Fibroblast of peridontal ligament (primary cell): ENCODE measurements at regions not wholly inside any gene's neighbourhood (a gene's known extent, or its start where the extent isn't known, plus 50 kb on each side); places are given as distances from the start of the nearest gene placed in this dataset.
"Not testable (repeated sequence)": the region's sequence is repeated elsewhere in the genome, so short reads cannot be mapped to it uniquely, and the experiment has no call there.

Source experiments
- DNase-seq: peaks from one replicate; pipeline ENCODE4 v3.0.0-alpha.2; 2010; ENCODE audit errors: extremely low read depth

DNA sequence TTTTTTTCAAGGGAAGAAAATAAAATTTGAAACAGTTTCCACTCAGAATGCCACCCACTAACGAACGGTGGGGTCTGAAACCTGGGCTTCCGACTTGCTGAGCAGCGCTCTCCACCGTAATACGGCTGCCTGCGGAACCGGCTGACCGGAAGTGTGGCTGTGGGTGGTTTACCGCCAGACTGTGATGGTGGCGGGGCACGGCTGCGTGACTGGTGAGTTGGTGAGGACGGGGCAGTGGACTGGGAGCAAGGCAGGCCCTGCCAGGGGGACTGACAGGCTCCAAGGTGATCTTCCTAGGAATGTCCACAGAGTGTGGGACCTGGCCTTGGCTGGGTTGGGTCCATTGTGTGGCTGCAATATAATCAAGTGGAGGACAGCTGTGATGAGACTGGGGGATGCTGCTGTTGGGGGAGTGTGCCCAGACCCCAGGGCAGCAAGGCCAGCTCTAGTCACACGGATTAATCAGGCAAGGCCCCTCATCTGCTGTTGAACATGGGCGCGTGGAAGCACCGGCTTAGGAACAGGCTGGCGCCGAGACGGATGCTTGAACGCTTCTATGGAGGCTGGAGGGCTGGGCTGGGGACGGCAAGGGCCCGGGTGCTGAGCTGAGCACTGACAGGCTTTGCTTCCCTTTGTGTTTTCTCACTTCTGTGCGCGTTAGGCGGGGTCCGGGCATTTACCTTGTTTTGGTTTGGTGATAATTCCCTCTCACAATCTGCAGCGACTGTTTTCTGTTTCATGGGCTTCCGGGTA, 357.7 kb upstream of the SPRED2 start:
- no peak for DNase-seq

- DNase-seq, result no peak
Observed at GRCh38 chr2:65788556-65788955, 356.2 kb upstream of the SPRED2 start.

DNA sequence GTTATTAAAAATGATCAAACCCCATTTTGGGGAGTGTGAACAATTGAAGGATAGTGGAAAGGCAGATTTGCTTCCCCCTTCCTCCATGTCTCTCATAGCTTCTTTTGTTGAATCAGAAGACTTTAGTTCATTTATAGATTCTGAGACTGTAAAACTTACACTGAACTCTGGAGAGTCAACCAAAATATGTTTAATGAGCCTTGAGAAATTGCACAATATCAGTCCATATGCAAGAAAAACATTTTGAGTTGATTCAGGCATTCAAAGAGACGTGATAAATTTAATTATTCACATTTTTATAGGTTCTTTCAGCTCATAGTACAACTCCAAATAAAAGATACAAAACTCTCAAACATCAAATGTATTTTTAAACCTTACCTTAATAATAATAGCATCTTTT, 354.4 kb upstream of the SPRED2 start:
- DNase-seq, result no peak

DNA sequence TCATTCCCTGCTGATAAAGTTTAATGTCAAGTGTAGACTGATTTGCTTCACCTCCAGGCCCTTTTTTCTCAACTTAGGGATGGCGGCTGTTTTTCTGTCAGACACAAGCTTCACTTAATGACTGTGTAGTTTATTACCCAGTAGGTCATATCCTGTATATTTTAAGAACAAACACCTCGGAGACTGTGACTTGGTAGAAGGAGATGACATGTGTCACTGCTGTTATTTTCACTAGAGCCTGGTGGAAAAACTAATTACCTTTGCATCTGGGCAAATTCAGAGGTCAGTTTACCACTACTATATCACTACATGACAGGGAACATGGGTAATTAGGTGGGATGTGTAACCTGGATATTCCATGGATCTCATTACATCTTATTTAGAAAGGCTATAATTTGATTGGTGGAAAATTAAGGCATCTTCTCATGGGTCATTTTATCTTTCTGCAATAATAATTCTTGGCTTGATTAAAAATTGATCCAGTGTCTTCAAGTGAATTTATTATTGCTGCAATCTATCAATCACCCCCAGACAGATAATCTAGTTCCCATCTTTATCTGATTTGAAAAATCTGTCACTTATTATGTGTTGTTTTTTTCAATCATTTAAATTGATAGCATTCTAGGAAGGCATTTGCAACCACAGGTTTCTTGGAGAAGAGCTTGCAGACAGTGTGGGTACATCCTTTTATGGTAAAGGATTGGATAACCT, 353.8 kb upstream of the SPRED2 start:
- DNase-seq, result no peak

GRCh38 chr2:65782996-65783650, 350.7 kb upstream of the SPRED2 start:
- no peak for DNase-seq

- DNase-seq, result no peak
Observed at GRCh38 chr2:65782186-65782585, 349.8 kb upstream of the SPRED2 start.

DNA sequence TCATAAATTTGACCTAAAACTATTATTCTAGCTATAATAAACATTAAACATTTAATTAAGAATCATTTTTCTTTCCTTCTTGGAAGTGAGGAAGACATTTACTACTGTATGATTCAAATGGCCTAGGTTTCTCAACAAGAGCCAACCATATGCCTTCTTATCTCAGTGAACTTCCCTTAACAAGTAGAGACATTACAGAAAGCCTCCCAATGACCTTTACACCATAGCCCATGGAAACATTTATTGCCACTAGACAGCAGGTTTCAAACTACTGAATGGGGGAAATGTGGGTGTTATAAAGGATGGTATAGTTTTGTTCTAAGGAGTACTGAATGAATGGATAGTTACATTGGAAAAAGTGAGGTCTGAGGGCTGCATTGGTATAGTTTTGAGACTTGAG, 349.4 kb upstream of the SPRED2 start:
- DNase-seq, result no peak

GRCh38 chr2:65779021-65779420, 346.6 kb upstream of the SPRED2 start:
- DNase-seq, result no peak

GRCh38 chr2:65778137-65778536, 345.7 kb upstream of the SPRED2 start:
- DNase-seq, result no peak

- DNase-seq, result no peak
Observed at GRCh38 chr2:65775839-65776238, 343.4 kb upstream of the SPRED2 start.

DNA sequence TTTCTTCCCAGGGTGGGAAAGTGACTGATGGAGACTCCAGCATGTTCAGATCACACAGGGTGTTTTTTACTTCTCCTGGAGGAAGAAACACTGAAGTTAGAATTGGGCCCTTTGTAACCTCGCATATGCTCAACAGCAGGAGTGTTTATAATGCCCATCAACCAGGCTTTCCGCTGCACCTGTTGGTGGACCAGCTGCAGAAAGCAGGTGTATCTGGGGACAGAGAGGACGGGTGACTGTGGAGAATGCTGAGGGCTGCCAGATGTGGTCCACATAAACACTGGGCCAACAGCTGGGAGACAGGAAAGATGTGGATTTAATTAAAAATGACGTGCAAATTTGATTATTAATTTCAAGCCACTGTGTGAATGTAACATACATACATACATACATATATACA, 335.5 kb upstream of the SPRED2 start:
- no peak for DNase-seq

- no peak for DNase-seq
Observed at GRCh38 chr2:65766768-65767267, 334.4 kb upstream of the SPRED2 start.

GRCh38 chr2:65765376-65765775, 333.0 kb upstream of the SPRED2 start:
- no peak for DNase-seq

DNA sequence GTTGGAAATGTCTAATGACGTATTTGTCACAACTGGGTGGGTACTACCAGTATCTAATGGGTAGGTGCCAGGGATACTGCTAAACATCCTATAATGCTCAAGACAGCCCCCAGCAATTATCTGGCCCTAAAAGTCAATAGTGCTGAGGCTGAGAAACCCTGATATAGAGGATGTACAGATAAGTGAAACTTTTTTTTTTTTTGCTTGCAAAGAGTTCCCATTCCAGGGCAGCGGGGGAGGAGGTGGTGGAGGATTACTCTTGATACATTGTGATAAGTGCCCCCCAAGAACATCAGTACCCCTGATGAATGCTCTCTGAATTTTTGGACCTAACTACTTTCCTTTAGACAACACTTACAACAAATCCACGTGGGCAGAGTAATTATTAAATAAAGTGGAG, 329.7 kb upstream of the SPRED2 start:
- no peak for DNase-seq

GRCh38 chr2:65754219-65754618, 321.8 kb upstream of the SPRED2 start:
- no peak for DNase-seq

DNA sequence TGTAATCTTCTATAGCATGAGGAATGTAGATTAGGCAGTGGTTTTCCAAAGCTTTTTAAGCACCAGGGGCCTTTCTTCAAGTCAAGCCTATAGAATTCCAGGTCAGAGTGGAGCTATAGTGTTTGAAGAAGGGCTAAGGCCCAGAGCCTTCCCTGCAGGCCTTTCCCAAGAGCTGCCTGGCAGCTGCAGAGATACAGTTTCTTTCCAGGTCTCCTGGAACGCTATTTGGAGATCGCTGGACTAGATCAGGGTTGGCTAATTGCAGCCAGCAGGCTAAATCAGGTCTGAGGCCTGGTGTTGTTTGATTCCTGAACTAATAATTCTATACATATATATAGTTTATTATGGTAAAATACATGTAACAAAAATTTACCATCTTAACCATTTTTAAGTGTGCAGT, 319.0 kb upstream of the SPRED2 start:
- DNase-seq, result no peak

DNA sequence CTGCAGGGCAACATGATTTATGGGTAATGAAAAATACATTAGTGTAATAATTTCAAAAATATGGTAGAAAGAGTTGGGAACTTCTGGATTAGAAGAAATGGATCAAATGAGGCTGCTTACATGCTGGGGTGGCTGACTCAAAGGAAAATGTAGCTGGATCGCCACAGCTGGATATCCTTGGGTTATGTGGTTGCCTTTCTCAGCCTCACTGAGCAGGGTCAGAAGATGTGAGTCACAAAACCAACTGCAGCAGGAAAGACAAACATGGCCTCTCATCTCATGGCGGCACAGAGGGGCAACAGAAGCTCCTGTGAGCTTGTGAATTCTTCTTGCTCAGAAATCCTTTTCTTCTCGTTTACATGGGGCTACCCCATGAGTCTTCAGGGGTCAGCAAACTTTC, 317.1 kb upstream of the SPRED2 start:
- DNase-seq, result no peak

DNA sequence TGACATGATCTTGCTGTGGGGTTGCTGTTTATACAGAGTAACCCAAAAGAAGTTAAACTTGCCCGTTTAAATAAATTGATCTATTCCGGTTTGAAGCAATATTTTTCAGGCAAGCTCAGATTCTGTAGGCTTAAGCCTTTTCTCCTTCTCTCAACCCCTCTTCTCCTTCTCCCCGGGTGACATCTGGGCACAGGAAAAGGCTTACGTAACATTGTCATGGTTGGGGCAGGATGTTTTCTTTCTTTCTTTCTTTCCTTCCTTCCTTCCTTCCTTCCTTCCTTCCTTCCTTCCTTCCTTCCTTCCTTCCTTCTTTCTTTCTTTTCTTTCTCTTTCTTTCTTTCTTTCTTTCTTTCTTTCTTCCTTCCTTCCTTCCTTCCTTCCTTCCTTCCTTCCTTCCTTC, 315.5 kb upstream of the SPRED2 start:
- DNase-seq, result not testable (repeated sequence)

DNA sequence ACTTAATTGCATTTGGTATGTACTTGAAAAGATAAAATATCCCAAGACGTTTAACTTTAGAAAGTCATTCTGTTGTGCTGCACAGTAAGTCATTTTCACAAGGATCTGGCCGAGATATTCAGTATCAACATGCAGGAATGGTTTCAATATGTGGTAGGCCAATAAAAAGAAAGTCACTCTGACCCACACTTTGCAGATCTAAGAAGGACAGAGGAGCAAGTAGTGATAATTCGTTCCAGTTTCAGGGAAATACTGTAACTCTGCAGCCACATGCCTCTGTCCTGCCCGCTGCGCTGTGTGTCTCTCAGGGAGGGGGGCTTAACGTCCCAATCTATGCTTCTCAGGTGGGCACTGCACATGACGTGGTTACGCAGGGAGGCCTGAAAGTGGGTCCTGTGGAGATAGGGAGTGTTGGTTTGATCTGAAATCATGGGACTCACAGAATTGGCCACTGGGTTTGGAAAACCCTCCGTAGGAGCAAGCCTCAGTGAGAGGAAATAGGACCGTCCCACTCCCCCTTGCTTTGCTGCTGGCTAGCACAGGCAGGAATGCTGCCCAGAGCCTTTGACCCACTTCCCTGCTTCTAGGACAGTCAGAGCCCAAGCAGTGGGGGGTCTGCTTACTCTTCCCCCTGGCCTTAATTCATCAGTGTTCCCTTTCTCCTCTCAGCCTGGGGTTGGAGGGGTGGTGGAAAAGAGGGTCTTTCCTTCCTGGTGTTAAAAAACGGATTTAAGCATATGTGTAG, 314.7 kb upstream of the SPRED2 start:
- DNase-seq, result no peak

DNA sequence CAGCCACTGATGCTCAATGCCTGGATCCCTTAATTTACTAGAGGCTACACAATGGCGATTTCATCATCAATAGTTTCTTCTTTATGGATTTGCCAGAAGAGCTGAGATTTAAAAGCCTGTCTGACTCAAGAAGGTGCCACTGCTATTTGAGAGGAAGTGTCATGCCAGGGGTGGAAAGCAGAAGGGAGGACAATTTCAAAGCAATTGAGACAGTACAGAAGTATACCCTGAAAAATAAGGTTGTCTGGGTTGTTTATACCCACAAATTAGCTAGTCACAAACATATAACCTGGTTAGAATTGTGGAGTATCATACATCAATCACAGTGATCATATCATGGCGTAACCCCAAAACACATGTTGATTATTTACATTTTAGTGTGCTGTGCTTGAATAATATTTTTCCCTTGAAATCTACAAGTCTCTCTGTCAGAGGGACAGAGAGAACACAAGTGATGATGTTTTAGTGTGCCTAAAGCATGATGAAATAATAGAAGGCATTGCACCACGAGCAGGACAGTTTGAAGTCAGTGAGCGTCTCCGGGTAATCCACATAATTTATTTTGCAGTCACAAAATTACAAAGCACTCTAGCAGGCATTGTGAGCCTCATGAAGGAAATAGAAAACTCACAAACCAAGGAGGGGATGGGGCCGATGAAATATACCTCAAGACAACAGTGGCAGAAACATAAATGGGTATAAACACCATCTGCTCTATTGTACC, 312.2 kb upstream of the SPRED2 start:
- DNase-seq, result no peak

DNA sequence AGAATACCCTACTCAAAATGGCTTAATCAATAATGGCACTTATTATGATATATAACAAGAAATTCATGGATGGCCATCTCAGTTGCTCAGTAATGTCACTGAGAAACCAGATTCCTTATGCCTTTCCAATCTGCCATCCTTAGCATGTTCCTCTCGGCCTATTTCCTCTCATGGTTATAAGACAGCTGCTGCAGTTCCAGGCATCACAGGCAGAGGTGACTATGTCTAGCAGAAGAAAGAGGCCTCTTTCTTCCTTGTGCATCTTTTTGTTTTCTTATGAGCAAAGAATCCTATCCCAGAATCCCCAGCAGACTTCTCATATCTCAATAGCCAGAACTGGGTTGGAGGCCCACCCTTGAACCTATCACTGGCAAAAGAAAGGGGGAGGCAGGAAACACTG, 310.6 kb upstream of the SPRED2 start:
- no peak for DNase-seq
